Testis (tissue), 2 donors: ENCODE measurements at regions not wholly inside any gene's neighbourhood (a gene's known extent, or its start where the extent isn't known, plus 50 kb on each side); places are given as distances from the start of the nearest gene placed in this dataset.

ENCODE experiments used
- POLR2A ChIP-seq: fragments of 450-650 bp; IDR thresholded peaks from one replicate; pipeline ENCODE4 v1.6.1; 2017; ENCODE audit warnings: antibody characterized with exemption, mild to moderate bottlenecking, moderate library complexity
- TF ChIP-seq, protein P1 (sequence below), 3 experiments: fragments of 450-650 bp in 2 of 3; fragments of 200-600 bp in 1 of 3; sonication (generic) in 1 of 3; IDR thresholded peaks; one replicate each; pipeline ENCODE4 v1.5.1; 2016 to 2019; ENCODE audit warnings: antibody characterized with exemption in 3 of 3, mild to moderate bottlenecking in 2 of 3, moderate library complexity in 1 of 3

GRCh38 chr6:51283723-51284355 is 465.2 kb downstream of the TFAP2B start:
- TF ChIP-seq, protein P1, sequence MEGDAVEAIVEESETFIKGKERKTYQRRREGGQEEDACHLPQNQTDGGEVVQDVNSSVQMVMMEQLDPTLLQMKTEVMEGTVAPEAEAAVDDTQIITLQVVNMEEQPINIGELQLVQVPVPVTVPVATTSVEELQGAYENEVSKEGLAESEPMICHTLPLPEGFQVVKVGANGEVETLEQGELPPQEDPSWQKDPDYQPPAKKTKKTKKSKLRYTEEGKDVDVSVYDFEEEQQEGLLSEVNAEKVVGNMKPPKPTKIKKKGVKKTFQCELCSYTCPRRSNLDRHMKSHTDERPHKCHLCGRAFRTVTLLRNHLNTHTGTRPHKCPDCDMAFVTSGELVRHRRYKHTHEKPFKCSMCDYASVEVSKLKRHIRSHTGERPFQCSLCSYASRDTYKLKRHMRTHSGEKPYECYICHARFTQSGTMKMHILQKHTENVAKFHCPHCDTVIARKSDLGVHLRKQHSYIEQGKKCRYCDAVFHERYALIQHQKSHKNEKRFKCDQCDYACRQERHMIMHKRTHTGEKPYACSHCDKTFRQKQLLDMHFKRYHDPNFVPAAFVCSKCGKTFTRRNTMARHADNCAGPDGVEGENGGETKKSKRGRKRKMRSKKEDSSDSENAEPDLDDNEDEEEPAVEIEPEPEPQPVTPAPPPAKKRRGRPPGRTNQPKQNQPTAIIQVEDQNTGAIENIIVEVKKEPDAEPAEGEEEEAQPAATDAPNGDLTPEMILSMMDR (IDR thresholded peaks at IDR 0.05), result no peak
- no peak for TF ChIP-seq POLR2A
